GM21526 (cell line): ENCODE measurements at regions not wholly inside any gene's neighbourhood (a gene's known extent, or its start where the extent isn't known, plus 50 kb on each side); places are given as distances from the start of the nearest gene placed in this dataset.
A peak's percentile ranks its signal among the peaks of the same experiment; 100 is the strongest.

ENCODE experiments used
- ATAC-seq: cut with Tn5 transposase; IDR thresholded peaks from one replicate; pipeline ENCODE4 v1.9.1; 2021; ENCODE audit warnings: moderate library complexity; ENCODE audit not compliant: unreplicated experiment, low FRiP score

DNA sequence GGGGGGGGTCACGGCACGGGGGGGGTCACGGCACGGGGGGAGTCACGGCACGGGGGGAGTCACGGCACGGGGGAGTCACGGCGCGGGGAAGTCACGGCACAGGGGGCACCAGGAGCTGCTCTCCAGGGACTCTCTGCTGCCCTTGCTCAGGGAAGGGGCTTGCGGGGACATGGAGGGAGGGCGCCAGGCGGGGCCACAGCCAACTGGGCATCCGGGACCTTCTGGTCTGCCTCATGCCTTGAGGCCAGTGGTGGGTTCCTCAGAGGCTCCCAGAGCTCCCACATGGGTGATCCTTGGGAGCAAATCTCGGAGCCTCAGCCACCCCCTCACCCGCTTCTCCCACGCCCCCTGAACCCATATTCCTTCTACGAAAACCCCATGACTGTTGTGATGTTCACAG lies 55.8 kb upstream of the TMEM18 start:
- no peak for ATAC-seq

- no peak for ATAC-seq
Observed at GRCh38 chr2:731711-732110, 54.5 kb upstream of the TMEM18 start.

GRCh38 chr2:729376-729861 lies 52.2 kb upstream of the TMEM18 start:
- ATAC-seq = no peak

GRCh38 chr2:728165-728564 lies 51.0 kb upstream of the TMEM18 start:
- ATAC-seq = no peak

- ATAC-seq = peak; percentile 77
Observed at GRCh38 chr2:727071-727470, 49.9 kb upstream of the TMEM18 start.
